Neutrophil (primary cell): ENCODE measurements at regions not wholly inside any gene's neighbourhood (a gene's known extent, or its start where the extent isn't known, plus 50 kb on each side); places are given as distances from the start of the nearest gene placed in this dataset.

Experiments
- H3K27ac ChIP-seq: fragments of 200-600 bp; sonication (generic); 2 replicates; pipeline ENCODE4 v1.5.1; 2016; ENCODE audit warnings: mild to moderate bottlenecking, moderate library complexity
- H3K27me3 ChIP-seq: fragments of 200-600 bp; sonication (generic); 2 replicates; pipeline ENCODE4 v1.6.0; 2016; ENCODE audit warnings: mild to moderate bottlenecking
- H3K36me3 ChIP-seq: fragments of 200-600 bp; sonication (generic); 2 replicates; pipeline ENCODE4 v1.5.1; 2017
- H3K4me1 ChIP-seq, 2 experiments: fragments of 200-600 bp in 1 of 2; sonication (generic) in 1 of 2; 1 replicate in 1 of 2; 2 replicates in 1 of 2; pipeline versions ENCODE4 v1.5.1 to v1.6.1; 2013 to 2016; ENCODE audit warnings: low read depth in 1 of 2, low read length in 1 of 2, mild to moderate bottlenecking in 1 of 2, moderate library complexity in 1 of 2; ENCODE audit not compliant: control insufficient read depth in 1 of 2, insufficient read depth in 1 of 2
- H3K4me3 ChIP-seq, 2 experiments: fragments of 200-600 bp in 1 of 2; sonication (generic) in 1 of 2; 1 replicate in 1 of 2; 2 replicates in 1 of 2; pipeline ENCODE4 v1.5.1; 2013 to 2016; ENCODE audit warnings: low read depth in 1 of 2, low read length in 1 of 2, mild to moderate bottlenecking in 1 of 2, moderate library complexity in 1 of 2
- H3K9me3 ChIP-seq: fragments of 200-600 bp; sonication (generic); 2 replicates; pipeline ENCODE4 v1.5.1; 2016
- TF ChIP-seq, protein P1 (sequence below): fragments of 200-600 bp; sonication (generic); IDR thresholded peaks from 2 replicates; pipeline ENCODE4 v1.5.1; 2016; ENCODE audit warnings: antibody characterized with exemption

DNA sequence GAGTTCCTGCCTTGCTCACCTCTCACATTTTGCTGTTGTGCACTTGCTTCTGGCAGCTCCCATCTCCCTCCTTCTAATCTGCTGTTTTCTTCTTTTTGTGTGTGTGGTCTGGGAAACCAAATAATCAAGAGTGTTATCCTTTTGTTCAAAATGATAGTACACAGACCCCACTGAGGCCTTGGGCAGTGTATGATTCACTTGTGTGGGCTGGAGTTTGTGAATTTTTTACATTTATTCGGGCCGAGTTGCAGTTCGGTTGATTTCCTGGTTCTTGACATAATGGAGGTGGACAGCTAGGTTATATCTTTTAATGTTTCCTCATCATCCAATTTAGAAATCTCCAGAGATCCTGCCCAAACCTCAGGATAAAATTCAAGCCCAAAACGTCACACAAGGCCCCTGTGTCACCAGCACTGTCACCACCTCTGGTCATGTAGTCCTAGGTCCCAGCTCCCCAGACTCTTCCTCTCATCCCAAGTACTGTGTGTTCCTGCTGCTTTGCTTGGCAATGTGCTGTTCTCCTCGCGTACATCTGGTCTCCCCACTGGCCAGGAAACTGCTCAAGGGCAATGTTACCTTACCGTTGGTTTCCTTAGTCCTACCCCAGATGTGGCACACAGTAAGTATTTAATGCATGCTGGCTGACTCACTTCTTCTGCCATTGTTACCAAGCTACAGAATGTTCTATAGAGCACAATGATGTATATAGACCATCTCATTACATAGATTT lies 55.7 kb upstream of the PHACTR2 start:
- Histone ChIP-seq H3K4me3 (no peak overlapping the region), H3K9me3 (no peaks in the 10 kb centered on the region), H3K27me3 (no peaks in the 10 kb centered on the region), H3K36me3 (no peaks in the 10 kb centered on the region), H3K27ac (no peak overlapping the region), H3K4me1 (no peaks in the 10 kb centered on the region)
- TF ChIP-seq, protein P1, sequence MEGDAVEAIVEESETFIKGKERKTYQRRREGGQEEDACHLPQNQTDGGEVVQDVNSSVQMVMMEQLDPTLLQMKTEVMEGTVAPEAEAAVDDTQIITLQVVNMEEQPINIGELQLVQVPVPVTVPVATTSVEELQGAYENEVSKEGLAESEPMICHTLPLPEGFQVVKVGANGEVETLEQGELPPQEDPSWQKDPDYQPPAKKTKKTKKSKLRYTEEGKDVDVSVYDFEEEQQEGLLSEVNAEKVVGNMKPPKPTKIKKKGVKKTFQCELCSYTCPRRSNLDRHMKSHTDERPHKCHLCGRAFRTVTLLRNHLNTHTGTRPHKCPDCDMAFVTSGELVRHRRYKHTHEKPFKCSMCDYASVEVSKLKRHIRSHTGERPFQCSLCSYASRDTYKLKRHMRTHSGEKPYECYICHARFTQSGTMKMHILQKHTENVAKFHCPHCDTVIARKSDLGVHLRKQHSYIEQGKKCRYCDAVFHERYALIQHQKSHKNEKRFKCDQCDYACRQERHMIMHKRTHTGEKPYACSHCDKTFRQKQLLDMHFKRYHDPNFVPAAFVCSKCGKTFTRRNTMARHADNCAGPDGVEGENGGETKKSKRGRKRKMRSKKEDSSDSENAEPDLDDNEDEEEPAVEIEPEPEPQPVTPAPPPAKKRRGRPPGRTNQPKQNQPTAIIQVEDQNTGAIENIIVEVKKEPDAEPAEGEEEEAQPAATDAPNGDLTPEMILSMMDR: no peak

DNA sequence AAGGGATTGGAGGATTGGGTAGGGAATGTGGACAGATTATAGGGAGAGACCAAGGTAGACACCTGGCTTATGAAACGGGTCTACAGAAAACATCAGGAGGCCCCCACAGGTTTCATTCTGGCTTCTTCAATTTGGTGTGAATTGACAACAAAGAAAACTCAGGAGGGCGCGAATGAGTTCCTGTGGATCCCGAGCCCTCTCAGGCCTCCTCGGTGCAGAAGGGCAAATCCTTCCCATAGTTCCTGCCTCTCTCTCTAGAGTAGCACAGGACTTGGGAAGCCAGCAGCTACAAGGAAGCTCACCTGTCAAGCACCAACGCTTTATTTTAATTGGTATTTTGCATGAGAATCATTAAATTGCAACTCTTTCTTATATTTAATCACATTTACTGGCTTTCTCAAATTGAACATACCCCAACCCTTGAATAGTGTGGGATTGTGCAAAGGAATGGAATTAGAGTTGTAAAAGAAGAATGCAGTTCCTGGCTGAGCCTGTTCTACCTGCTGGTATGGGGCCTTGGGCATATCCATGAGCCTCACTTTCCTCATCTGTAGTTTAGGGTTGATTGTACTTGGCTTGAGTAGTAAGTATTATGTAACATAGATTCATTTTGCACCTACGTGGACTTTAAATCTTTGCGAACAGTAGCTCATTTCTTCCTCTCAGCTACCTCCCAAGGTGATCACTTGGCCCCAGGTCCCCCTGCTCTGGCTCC lies 56.4 kb upstream of the PHACTR2 start:
- Histone ChIP-seq H3K4me3 (no peak overlapping the region), H3K27ac (no peak overlapping the region), H3K36me3 (no peaks in the 10 kb centered on the region), H3K4me1 (no peaks in the 10 kb centered on the region), H3K27me3 (no peaks in the 10 kb centered on the region), H3K9me3 (no peaks in the 10 kb centered on the region)
- TF ChIP-seq, protein P1: no peak

DNA sequence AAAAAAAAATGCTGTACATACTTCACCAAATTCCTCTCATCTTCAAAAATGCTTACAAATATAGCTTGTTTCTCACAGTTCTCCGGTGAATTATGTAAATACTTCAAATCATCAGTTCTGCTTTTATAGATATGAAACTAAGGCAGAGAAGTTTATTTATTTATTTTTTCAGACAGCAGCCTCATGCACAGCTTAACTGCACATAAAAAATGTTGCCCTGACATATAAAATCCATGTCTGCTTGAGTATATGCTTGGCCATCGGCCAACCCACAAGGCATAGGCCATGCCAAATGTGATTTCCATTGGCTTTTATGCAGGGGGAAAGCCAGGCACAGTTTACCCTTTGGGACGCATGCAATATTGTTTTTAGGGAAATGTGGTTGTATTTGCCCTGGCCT lies 57.3 kb upstream of the PHACTR2 start:
- Histone ChIP-seq H3K9me3 (no peaks in the 10 kb centered on the region), H3K4me1 (no peaks in the 10 kb centered on the region), H3K36me3 (no peaks in the 10 kb centered on the region), H3K27me3 (no peaks in the 10 kb centered on the region), H3K4me3 (no peak overlapping the region), H3K27ac (no peak overlapping the region)
- TF ChIP-seq, protein P1: no peak

DNA sequence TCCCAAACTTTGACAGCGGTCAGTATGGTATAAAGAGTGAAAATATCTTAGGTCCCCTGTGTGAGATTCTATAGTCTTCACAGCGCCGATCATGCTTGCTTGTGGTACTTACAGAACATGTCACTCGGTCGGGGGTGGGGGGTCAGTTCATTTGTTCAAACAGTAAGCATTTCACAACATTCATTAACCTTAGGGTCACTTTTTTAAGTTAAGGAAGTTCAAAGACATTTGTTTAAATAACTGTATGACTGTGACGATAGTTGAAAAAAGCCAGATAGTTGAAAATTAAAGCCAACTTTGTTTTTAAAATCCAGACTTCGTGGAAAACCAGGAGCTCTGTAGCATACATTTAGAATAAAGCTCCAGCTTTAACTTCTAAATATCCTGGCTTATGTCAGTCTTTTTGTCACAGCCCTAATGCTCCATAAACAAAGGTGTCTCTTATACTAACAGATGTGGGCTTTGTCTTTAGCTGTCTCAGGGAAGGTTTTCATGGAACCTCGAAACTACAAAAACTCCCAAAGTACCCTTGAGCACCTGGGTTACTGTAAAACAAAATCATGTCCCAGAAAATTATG lies 57.9 kb upstream of the PHACTR2 start:
- Histone ChIP-seq H3K27ac (no peak overlapping the region), H3K36me3 (no peaks in the 10 kb centered on the region), H3K4me3 (no peak overlapping the region), H3K27me3 (no peaks in the 10 kb centered on the region), H3K9me3 (no peaks in the 10 kb centered on the region), H3K4me1 (peaks cover 0 to 2% of the 10 kb centered on the region in 2 experiments)
- TF ChIP-seq, protein P1: no peak

DNA sequence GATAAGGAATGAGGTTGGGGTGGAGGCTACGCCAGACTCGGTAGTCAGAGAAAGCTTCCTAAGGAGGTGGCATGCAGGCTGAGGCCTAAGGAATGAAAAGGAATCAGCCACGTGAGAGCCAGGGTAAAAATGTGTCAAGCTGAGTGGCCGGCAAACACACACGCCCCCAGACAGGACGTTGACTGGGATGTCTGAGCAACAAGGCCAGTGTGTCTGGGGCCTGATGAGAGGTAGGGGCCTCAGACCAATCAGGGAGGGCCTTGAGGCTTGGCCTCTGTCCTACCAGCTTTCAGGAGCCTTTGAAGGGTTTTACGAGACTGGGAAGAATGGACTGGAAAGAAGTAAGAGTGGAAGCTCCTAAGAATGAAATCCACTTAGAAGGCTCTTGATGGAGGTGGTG lies 61.0 kb upstream of the PHACTR2 start:
- Histone ChIP-seq H3K27me3 (no peaks in the 10 kb centered on the region), H3K4me1 (peaks cover 4 to 14% of the 10 kb centered on the region in 2 experiments), H3K36me3 (no peaks in the 10 kb centered on the region), H3K9me3 (no peaks in the 10 kb centered on the region), H3K4me3 (no peak overlapping the region), H3K27ac (no peak overlapping the region)
- TF ChIP-seq, protein P1: no peak
